A673 (cell line): ENCODE measurements at regions not wholly inside any gene's neighbourhood (a gene's known extent, or its start where the extent isn't known, plus 50 kb on each side); places are given as distances from the start of the nearest gene placed in this dataset.

Source experiments
- BruUV-seq: library from RNA; stranded (reverse); fragments of 400-500 nt; replicated peaks from 2 replicates; lab custom pipeline; 2021; lab: Mats Ljungman, UMichigan
- CTCF ChIA-PET: fragments of 300-600 bp; sonication (Branson Sonifier 250); formaldehyde crosslinking; loops from one replicate; lab custom pipeline; 2022; ENCODE audit warnings: antibody characterized with exemption; lab: Charles Lee
- POLR2A ChIA-PET: fragments of 300-600 bp; sonication (Branson Sonifier 250); formaldehyde crosslinking; loops from one replicate; lab custom pipeline; 2022; ENCODE audit warnings: antibody characterized with exemption; ENCODE audit not compliant: low non-redundant PET; lab: Charles Lee
- DNase-seq: peaks from one replicate; pipeline ENCODE4 v3.0.0-alpha.2; 2015; ENCODE audit warnings: low spot score
- H3K27ac ChIP-seq: fragments of 200-600 bp; sonication (generic); 2 replicates; pipeline ENCODE4 v1.5.1; 2016; ENCODE audit warnings: mixed run types, low read depth, mild to moderate bottlenecking, mixed read lengths, antibody characterized with exemption, low read length; ENCODE audit not compliant: poor library complexity, severe bottlenecking
- H3K27me3 ChIP-seq: fragments of 200-600 bp; sonication (generic); replicated peaks from 2 replicates; pipeline ENCODE4 v1.6.1; 2017; ENCODE audit warnings: mixed run types, low read depth, mild to moderate bottlenecking, mixed read lengths, antibody characterized with exemption, low read length; ENCODE audit not compliant: insufficient read depth, poor library complexity
- H3K36me3 ChIP-seq: fragments of 200-600 bp; sonication (generic); 2 replicates; pipeline ENCODE4 v1.6.1; 2016; ENCODE audit warnings: mixed run types, mild to moderate bottlenecking, mixed read lengths, antibody characterized with exemption, low read length; ENCODE audit not compliant: insufficient read depth, poor library complexity, severe bottlenecking
- H3K4me1 ChIP-seq: fragments of 200-600 bp; sonication (generic); 2 replicates; pipeline ENCODE4 v1.6.1; 2017; ENCODE audit warnings: mixed run types, mild to moderate bottlenecking, mixed read lengths, antibody characterized with exemption, low read length; ENCODE audit not compliant: insufficient read depth, poor library complexity, severe bottlenecking
- H3K4me3 ChIP-seq: fragments of 200-600 bp; sonication (generic); 2 replicates; pipeline ENCODE4 v1.5.1; 2016; ENCODE audit warnings: low read depth, mixed run types, mild to moderate bottlenecking, mixed read lengths, low read length; ENCODE audit not compliant: poor library complexity, severe bottlenecking
- H3K9me3 ChIP-seq: fragments of 200-600 bp; sonication (generic); 2 replicates; pipeline ENCODE4 v1.6.1; 2016; ENCODE audit warnings: mixed run types, low read depth, mild to moderate bottlenecking, mixed read lengths, antibody characterized with exemption, low read length; ENCODE audit not compliant: poor library complexity, severe bottlenecking
- EZH2 ChIP-seq: fragments of 200-600 bp; sonication (generic); IDR thresholded peaks from 2 replicates; pipeline ENCODE4 v1.6.1; 2017; ENCODE audit warnings: borderline replicate concordance, low read depth, mild to moderate bottlenecking, mixed read lengths, antibody characterized with exemption, low read length; ENCODE audit not compliant: poor library complexity, severe bottlenecking
- intact Hi-C: fragments of 100-400 bp; cut with micrococcal nuclease; formaldehyde crosslinking; loops from one replicate; pipeline ENCODE4 v1.10.0; 2022; ENCODE audit not compliant: unreplicated experiment
- TF ChIP-seq, protein P1 (sequence below): fragments of 300-800, 200-600 bp; sonication (generic); conservative IDR thresholded peaks from 2 replicates; pipeline ENCODE4 v1.5.1; 2017; ENCODE audit warnings: low read depth, mild to moderate bottlenecking, antibody characterized with exemption, low read length, moderate library complexity, mixed read lengths

DNA sequence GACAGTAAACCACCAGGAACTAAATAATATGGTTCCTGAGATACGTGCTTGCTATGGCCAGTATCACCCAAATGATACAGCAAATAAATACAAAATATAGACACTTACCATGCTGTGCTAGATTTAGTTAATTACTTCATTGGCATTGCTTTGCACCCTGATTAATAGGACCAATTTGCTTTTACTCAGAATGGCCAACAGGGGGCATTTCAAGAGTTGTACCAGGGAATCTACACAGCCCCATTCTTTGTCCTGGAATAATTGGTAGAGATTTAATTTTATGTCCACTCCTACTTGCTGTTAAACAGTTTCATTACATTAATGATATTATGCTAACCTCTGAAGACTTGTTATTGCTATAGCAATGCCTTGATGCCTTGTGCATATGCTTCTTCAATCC, 280.8 kb downstream of the RERGL start:
- no peaks in the 10 kb centered on the region for H3K4me1 ChIP-seq
- H3K27me3 ChIP-seq: no peaks in the 10 kb centered on the region
- CTCF ChIA-PET: no interaction called here
- intact Hi-C loops: no loop called here
- TF ChIP-seq, protein P1, sequence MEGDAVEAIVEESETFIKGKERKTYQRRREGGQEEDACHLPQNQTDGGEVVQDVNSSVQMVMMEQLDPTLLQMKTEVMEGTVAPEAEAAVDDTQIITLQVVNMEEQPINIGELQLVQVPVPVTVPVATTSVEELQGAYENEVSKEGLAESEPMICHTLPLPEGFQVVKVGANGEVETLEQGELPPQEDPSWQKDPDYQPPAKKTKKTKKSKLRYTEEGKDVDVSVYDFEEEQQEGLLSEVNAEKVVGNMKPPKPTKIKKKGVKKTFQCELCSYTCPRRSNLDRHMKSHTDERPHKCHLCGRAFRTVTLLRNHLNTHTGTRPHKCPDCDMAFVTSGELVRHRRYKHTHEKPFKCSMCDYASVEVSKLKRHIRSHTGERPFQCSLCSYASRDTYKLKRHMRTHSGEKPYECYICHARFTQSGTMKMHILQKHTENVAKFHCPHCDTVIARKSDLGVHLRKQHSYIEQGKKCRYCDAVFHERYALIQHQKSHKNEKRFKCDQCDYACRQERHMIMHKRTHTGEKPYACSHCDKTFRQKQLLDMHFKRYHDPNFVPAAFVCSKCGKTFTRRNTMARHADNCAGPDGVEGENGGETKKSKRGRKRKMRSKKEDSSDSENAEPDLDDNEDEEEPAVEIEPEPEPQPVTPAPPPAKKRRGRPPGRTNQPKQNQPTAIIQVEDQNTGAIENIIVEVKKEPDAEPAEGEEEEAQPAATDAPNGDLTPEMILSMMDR: peak; percentile 39; the same call in 1 of the 2 replicates
- no peak for TF ChIP-seq EZH2
- no peak overlapping the region for H3K27ac ChIP-seq
- BruUV-seq: no TSS peak
- H3K9me3 ChIP-seq: no peaks in the 10 kb centered on the region
- POLR2A ChIA-PET: no interaction called here
- no peak for DNase-seq
- H3K4me3 ChIP-seq: no peak overlapping the region
- no peaks in the 10 kb centered on the region for H3K36me3 ChIP-seq

DNA sequence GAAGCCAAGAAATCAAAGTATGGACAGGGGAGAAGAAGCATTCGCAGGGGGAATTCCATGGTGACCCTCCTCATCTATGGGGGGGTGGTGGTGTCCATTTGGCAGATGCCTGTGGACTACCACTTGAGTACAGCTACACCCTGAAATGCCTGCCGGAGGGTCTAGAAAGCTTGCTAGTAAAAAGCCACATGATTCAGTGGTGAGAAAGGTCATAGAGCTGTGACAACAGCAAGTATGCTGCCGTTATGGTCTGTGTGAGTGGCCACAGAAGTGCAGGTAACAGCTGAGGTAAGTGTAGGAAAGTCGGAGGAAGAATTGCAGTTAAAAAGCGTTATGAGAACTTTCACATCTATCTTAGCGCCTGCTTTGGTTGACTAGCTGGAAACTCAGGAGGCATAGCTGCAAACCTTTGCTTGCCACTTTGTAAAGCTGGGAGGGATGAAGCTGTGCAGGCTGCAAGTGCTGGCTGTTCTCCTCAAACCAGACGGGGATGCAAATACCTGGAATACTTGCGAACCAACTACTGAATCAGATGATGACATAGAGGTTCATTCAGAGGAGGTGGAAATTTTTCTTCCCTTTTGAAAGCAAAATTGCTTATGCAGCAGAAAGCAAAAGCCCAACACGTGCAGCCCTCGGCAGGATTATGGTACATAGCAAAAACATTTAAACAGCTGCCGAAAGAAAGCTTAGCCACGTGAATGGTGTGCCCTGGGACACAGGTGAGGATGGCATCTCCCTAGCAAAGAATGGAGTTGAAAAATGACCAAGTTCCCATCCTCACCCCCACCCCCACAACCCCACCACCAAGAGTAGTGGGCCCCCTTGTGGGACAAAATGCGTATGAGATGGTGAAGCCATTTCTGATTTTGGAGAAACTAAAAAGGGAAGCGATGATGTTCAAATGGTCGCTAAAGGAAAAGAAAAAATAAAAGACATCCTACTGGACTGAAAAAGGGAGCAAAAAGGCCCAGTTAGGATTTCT, 287.0 kb downstream of the RERGL start:
- ChIA-PET POLR2A (no interaction called here), CTCF (no interaction called here)
- BruUV-seq: no TSS peak
- H3K27ac ChIP-seq: no peak overlapping the region
- no peaks in the 10 kb centered on the region for H3K9me3 ChIP-seq
- intact Hi-C loops: no loop called here
- no peaks in the 10 kb centered on the region for H3K36me3 ChIP-seq
- H3K27me3 ChIP-seq: no peaks in the 10 kb centered on the region
- TF ChIP-seq, protein P1: no peak; the same call in 1 of the 2 replicates
- no peak for TF ChIP-seq EZH2
- no peak overlapping the region for H3K4me3 ChIP-seq
- no peaks in the 10 kb centered on the region for H3K4me1 ChIP-seq
- DNase-seq: no peak

DNA sequence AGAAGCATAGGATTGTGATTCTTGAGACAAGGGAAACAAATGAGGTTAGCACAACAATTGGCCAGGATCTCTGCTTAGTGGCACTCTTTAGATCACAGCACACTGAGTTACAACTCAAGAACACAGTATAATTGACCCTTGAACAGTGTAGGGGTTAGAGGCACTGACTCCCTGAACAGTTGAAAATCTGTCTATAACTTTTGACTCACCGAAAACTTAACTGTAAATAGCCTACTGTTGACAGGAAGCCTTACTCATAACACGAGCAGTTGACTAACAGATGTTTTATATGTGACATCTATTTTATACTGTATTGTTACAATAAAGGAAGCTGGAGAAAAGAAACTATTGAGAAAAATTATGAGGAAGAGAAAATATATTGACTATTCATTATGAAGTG, 296.1 kb downstream of the RERGL start:
- Histone ChIP-seq H3K27ac (no peak overlapping the region), H3K27me3 (no peaks in the 10 kb centered on the region), H3K4me1 (no peaks in the 10 kb centered on the region), H3K4me3 (no peak overlapping the region), H3K9me3 (no peaks in the 10 kb centered on the region), H3K36me3 (no peaks in the 10 kb centered on the region)
- TF ChIP-seq, protein P1: no peak
- TF ChIP-seq EZH2: no peak
- ChIA-PET CTCF (no interaction called here), POLR2A (no interaction called here)
- no peak for DNase-seq
- no TSS peak for BruUV-seq
- intact Hi-C loops: no loop called here
